A673 (cell line): ENCODE measurements at regions not wholly inside any gene's neighbourhood (a gene's known extent, or its start where the extent isn't known, plus 50 kb on each side); places are given as distances from the start of the nearest gene placed in this dataset.

ENCODE experiments used
- CTCF ChIP-seq: fragments of 300-800, 200-600 bp; sonication (generic); conservative IDR thresholded peaks from 2 replicates; pipeline ENCODE4 v1.5.1; 2017; ENCODE audit warnings: low read depth, mild to moderate bottlenecking, antibody characterized with exemption, low read length, moderate library complexity, mixed read lengths
- EZH2 ChIP-seq: fragments of 200-600 bp; sonication (generic); IDR thresholded peaks from 2 replicates; pipeline ENCODE4 v1.6.1; 2017; ENCODE audit warnings: borderline replicate concordance, low read depth, mild to moderate bottlenecking, mixed read lengths, antibody characterized with exemption, low read length; ENCODE audit not compliant: poor library complexity, severe bottlenecking

GRCh38 chr12:124227951-124228711, 66.8 kb upstream of the RFLNA start:
- TF ChIP-seq CTCF (no peak), EZH2 (no peak)
